SH-SY5Y (cell line): ENCODE measurements at regions not wholly inside any gene's neighbourhood (a gene's known extent, or its start where the extent isn't known, plus 50 kb on each side); places are given as distances from the start of the nearest gene placed in this dataset.

Source experiments
- GATA2 ChIP-seq: IDR thresholded peaks from 2 replicates; pipeline ENCODE4 v1.6.1; 2011; ENCODE audit warnings: mild to moderate bottlenecking, low read depth, low read length
- GATA3 ChIP-seq: IDR thresholded peaks from 2 replicates; pipeline ENCODE4 v1.6.1; 2011; ENCODE audit warnings: low read depth, mild to moderate bottlenecking, low read length, moderate library complexity

DNA sequence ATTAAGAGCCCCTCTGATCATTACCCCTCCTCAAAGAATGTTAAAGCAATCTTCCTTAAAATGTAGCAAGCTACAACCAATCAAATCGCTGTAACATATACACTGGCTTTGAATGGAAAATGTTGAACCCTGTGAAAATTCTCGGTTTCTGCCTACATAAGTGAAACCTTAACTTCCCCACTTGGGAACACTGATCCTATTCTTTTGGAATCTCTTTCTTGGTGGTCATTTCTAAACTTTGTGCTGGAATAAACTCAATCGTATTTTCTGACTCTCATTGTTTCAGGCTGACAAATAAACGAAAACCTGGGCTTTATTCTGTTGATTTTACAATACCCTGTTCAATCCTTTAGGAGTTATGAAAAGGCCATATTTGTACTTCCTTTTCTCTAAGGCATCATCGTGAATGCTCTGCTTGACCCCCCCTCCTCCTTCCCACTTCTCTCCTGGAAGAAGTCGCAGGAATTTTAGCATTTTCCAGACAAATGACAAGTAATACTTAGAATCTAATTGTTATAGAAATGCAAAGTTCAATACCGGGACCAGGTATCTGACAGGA lies 155.1 kb upstream of the FAM13C start:
- TF ChIP-seq GATA3 (no peak), GATA2 (no peak)

DNA sequence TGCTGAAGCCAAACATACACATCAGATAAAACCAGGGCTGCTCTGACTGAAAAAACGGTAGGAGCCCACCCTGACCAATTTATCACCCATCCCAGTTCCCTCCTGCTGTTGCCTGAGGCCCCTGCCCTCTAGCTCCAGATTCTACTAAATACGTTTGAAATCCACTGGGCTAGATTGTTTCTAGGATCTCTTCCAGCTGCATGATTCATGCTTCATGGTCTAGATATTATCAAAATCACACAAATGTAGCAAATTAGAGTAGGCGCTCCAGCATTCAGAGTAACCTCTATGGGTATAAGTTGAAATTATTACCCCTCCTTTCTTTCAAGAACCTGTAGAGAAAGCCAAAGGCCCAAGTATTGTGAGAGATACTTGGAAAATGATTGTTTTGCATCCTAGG lies 151.2 kb upstream of the FAM13C start:
- TF ChIP-seq GATA2 (peak; percentile 80), GATA3 (peak; percentile 63)

- no peak for TF ChIP-seq GATA3
- no peak for TF ChIP-seq GATA2
These were observed 150.6 kb upstream of the FAM13C start for GRCh38 chr10:59512951-59513350.

DNA sequence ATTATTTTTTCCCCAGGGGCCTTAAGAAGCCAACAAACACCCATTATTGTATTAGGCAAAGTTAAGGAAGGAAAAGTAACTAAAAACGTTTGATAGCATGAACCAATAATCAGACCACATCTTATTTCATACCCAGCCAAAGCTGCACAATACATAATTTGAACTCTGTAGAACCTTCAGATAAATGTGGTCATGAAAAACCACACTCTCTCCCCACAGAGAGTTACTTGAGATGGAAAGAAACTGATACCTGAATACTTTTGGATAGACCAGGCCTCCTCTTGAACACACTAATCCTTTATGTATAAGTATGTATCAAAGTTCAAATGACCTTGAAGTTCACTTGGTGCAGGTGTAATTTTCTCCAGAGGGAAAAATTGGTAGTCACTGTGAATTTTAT lies 146.6 kb upstream of the FAM13C start:
- TF ChIP-seq GATA3 = no peak

- TF ChIP-seq GATA2 = no peak
- TF ChIP-seq GATA3 = no peak
These were observed 145.9 kb upstream of the FAM13C start for GRCh38 chr10:59508296-59508695.

GRCh38 chr10:59505926-59506325 lies 143.6 kb upstream of the FAM13C start:
- TF ChIP-seq GATA2 = no peak
- no peak for TF ChIP-seq GATA3

DNA sequence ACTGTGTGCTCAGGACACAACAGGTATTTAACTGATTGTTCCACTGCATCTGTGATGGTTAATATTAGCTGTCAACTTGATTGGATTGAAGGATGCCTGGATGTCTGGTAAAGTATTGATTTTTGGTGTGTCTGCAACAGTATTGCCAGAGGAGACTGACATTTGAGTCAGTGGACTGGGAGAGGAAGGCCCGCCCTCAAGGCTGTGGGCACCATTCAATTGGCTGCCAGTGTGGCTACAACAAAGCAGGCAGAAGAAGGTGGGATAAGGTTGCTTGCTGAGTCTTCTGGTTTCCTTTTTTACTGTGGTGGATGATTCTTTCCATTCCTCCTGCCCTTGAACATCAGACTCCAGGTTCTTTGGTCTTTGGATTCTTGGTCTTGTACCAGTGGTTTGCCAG lies 137.1 kb upstream of the FAM13C start:
- TF ChIP-seq GATA3 (no peak), GATA2 (no peak)

DNA sequence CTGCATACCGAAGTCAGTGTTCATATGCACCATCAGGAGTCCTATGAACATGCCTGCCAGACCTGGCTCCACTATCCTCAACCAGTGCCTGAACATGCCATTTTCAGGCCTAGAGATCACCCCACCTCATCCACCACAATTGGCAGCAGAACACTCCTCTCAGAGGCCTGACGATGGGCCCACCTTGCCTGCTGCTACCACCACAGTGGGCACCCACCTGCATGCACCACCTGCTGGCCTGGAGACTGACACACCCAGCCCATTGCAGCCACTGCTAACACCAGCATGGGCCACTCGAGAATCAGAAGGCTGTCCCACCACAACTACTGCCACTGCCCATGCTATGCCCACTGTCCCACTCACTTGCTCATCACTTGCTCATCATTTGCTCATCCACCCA lies 130.7 kb upstream of the FAM13C start:
- TF ChIP-seq GATA2 (no peak), GATA3 (no peak)

DNA sequence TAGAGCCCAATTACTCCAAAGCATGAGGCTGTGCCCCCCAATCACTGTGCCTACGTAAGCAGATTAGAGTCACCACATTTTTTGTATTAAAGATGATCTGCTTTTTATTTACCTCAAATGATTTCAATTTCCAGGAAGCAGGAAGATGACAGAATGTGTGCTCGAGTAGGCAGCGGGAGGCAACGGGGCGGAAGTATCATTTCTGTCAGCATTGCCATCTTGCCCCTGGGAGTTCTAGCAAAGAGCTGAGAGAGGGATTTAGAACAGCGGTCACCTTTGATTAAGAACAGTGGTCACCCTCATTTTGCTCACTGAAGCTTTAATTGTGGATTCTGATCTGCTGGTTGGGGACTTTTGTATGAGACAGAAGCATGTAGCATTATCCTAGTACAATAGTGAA lies 117.1 kb upstream of the FAM13C start:
- no peak for TF ChIP-seq GATA3
- TF ChIP-seq GATA2 = no peak

DNA sequence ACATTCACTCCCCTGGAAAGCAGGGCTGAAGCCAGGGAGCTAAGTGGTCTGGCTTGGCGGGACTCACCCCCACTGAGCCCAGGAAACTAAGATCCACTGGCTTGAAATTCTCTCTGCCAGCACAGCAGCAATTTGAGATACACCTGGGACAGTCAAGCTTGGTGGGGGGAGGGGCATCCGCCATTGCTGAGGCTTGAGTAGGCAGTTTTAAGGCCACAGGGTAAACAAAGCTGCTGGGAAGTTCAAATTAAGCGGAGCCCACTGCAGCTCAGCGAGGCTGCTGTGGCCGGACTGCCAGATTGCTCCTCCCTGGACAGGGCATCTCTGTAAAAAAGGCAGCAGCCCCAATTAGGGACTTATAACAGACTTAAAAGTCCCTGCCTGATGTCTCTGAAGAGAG lies 108.2 kb upstream of the FAM13C start:
- TF ChIP-seq GATA2 (no peak), GATA3 (no peak)

- TF ChIP-seq GATA3 = peak; percentile 24; the same call in 1 of the 2 replicates
- TF ChIP-seq GATA2 = peak; percentile 37; the same call in 1 of the 2 replicates
These were observed 102.7 kb upstream of the FAM13C start for GRCh38 chr10:59465088-59465487.

- TF ChIP-seq GATA3 (no peak), GATA2 (no peak)
These were observed 102.1 kb upstream of the FAM13C start for GRCh38 chr10:59464483-59464882.

DNA sequence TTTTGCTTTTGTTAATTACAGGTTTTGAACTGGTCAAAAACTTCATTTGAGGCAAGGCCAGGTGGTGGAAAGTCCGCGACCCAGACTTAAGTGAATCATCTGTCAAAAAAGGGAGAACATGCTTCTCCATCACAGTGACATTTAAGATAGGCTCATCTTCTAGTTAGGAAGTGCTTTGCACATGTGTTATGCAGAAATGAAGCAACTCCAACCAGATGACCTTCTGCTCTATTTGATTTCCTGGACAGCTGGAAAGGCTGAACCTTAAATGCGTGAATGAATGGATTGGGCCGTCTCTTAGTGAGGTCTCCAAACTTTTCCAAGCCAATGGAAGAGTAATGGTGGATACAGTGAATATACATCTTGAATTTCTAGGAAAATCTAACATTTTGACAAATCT lies 101.6 kb upstream of the FAM13C start:
- TF ChIP-seq GATA2 = no peak

DNA sequence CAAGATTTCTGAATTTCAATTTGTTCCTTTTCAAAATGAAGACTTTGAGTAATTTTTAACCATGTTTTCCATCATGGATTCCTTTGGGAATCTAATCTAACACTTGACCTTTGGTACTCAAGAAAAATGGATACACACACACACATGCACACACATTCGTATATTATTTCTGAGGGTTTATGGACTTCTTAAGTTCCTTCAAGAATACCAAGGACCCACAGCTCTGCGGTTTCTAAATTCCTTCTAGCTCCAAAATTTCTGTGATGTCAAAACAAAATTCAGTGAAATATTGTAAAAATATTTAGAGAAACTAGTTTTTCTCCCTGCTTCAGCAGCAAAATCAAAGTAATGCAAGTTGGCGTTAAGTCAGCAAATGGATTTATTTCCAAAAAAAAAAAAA lies 98.3 kb upstream of the FAM13C start:
- TF ChIP-seq GATA3 (no peak), GATA2 (no peak)

- no peak for TF ChIP-seq GATA2
These were observed 93.8 kb upstream of the FAM13C start for GRCh38 chr10:59456199-59456598.

DNA sequence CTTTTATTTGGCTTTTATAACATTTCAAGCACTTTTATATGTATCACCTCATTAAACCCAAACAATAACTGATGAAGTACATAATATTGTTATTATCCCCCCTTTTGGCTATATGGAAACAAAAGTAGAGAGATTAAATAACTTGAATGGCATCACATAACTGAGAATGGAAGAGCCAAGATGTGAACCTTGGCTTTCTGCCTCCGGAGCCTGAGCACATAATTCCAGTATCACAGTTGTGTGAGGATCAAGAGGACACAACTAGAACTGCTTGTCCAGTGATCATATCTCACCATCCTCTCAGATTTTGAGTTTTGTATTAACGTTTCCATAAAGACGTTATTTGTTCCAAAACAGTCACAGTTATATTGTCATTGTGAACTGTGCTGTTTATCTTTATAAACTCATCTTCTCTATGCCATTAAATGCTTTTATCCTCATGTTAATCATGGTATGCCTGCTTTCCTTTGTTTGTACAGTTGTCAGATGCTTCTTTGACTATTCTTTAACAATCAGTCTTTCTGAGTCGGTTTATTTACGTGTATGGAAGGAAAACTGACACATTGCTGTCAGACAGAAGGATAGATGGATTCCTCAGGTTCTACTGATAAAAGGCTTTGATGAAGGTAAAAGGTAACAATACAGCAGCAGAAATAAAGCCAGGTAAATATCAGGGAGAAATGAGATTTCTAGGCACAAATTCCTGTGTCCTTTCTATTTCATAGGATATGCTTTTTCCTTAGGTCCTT lies 92.0 kb upstream of the FAM13C start:
- TF ChIP-seq GATA3 (no peak), GATA2 (no peak)

DNA sequence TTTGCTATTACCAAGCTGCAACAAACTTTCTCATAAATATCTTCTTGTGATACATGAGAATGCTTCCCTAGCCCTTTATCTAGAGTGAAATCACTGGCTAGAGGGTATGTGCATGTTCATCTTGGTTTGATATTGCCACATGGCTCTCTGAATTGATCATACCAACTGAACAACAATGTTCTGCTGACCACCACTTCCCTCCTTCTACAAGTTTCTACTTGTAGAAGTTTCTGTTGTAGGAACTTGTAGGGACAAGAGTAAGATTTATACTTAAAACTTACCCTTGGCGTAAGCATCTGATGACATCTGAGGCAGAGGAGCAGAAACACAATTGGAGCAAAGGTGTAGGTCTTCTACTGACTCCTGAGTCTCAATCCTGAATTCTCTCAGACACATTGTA lies 86.3 kb upstream of the FAM13C start:
- no peak for TF ChIP-seq GATA3
- TF ChIP-seq GATA2 = no peak
